ENCODE measurements at regions not wholly inside any gene's neighbourhood (a gene's known extent, or its start where the extent isn't known, plus 50 kb on each side); places are given as distances from the start of the nearest gene placed in this dataset.

- TF ChIP-seq CTCF (IDR thresholded peaks at IDR 0.05) (no peak), POLR2A (IDR thresholded peaks at IDR 0.05) (no peak)
Observed at GRCh38 chr2:129263939-129264338, 715.5 kb upstream of the RAB6C start.

Data from thyroid gland (tissue), 4 donors.